ENCODE measurements at regions not wholly inside any gene's neighbourhood (a gene's known extent, or its start where the extent isn't known, plus 50 kb on each side); places are given as distances from the start of the nearest gene placed in this dataset.

GRCh38 chrX:110435196-110435595 lies 76.5 kb downstream of the RTL9 start:
- TF ChIP-seq, protein P1, sequence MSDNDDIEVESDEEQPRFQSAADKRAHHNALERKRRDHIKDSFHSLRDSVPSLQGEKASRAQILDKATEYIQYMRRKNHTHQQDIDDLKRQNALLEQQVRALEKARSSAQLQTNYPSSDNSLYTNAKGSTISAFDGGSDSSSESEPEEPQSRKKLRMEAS (IDR thresholded peaks at IDR 0.05; ENCODE audit: insufficient read depth, insufficient read length), result no peak
- no peak for TF ChIP-seq CTCF (IDR thresholded peaks at IDR 0.05; ENCODE audit: extremely low read depth in 1 of 2, insufficient read depth in 1 of 2, low read depth in 1 of 2, low read length in 2 of 2)
- TF ChIP-seq POLR2A (IDR thresholded peaks at IDR 0.05; ENCODE audit: low read depth, low read length), result no peak
- TF ChIP-seq MYC (IDR thresholded peaks at IDR 0.05; ENCODE audit: low read depth, low read length), result no peak
- TF ChIP-seq GATA2 (IDR thresholded peaks at IDR 0.05; ENCODE audit: insufficient read depth, insufficient read length, low read depth, low read length), result no peak
- no peak for TF ChIP-seq EZH2 (IDR thresholded peaks at IDR 0.05; ENCODE audit: borderline replicate concordance, low read depth, low read length, severe bottlenecking)
- no peak for TF ChIP-seq JUN (IDR thresholded peaks at IDR 0.05; ENCODE audit: borderline replicate concordance, insufficient read depth, insufficient read length, low read depth)
- TF ChIP-seq POLR2AphosphoS5 (IDR thresholded peaks at IDR 0.05; ENCODE audit: insufficient read depth, low read depth, low read length), result no peak
- no peak for TF ChIP-seq FOS (IDR thresholded peaks at IDR 0.05; ENCODE audit: borderline replicate concordance, insufficient read depth, low read length)
